SU-DHL-6 (cell line): ENCODE measurements at regions not wholly inside any gene's neighbourhood (a gene's known extent, or its start where the extent isn't known, plus 50 kb on each side); places are given as distances from the start of the nearest gene placed in this dataset.

Experiments
- H2AFZ ChIP-seq: fragments of 200-600 bp; sonication (generic); 2 replicates; pipeline ENCODE4 v1.6.1; 2014; ENCODE audit warnings: low read depth, mild to moderate bottlenecking, moderate library complexity, mixed read lengths, antibody characterized with exemption, low read length; ENCODE audit not compliant: severe bottlenecking
- H3F3A ChIP-seq: fragments of 200-600 bp; shearing (Covaris generic); 2 replicates; pipeline ENCODE4 v1.6.0; 2016; ENCODE audit warnings: antibody characterized with exemption, mild to moderate bottlenecking; ENCODE audit not compliant: insufficient read depth
- H3K27ac ChIP-seq: fragments of 200-600 bp; sonication (generic); 2 replicates; pipeline ENCODE4 v1.5.1; 2016; ENCODE audit warnings: low read depth, mild to moderate bottlenecking, low read length, moderate library complexity, mixed read lengths
- H3K27me3 ChIP-seq: fragments of 200-600 bp; sonication (generic), shearing (Covaris generic); 2 replicates; pipeline ENCODE4 v1.6.0; 2014; ENCODE audit warnings: mild to moderate bottlenecking, low read length
- H3K36me3 ChIP-seq: fragments of 200-600 bp; sonication (generic); 2 replicates; pipeline ENCODE4 v1.6.1; 2014; ENCODE audit warnings: mild to moderate bottlenecking, low read length, mixed read lengths
- H3K4me2 ChIP-seq: fragments of 300-600, 200-600 bp; shearing (Covaris generic), sonication (generic); 2 replicates; pipeline ENCODE4 v1.6.0; 2014; ENCODE audit warnings: low read length, low read depth, mild to moderate bottlenecking; ENCODE audit not compliant: poor library complexity, severe bottlenecking
- H3K4me3 ChIP-seq: fragments of 200-600 bp; sonication (generic); 2 replicates; pipeline ENCODE4 v1.5.1; 2014; ENCODE audit warnings: antibody characterized with exemption, low read length, mild to moderate bottlenecking, mixed read lengths; ENCODE audit not compliant: insufficient read depth, poor library complexity, severe bottlenecking
- H3K79me2 ChIP-seq: fragments of 200-600 bp; sonication (generic); 2 replicates; pipeline ENCODE4 v1.6.1; 2014; ENCODE audit warnings: mild to moderate bottlenecking, low read length, moderate library complexity; ENCODE audit not compliant: insufficient read depth
- H3K9ac ChIP-seq: fragments of 200-600 bp; sonication (generic); 2 replicates; pipeline ENCODE4 v1.7.0; 2014; ENCODE audit warnings: mild to moderate bottlenecking, low read length
- H3K9me2 ChIP-seq: fragments of 200-600 bp; sonication (generic); replicated peaks from 2 replicates; pipeline ENCODE4 v1.6.1; 2014; ENCODE audit warnings: low read length; ENCODE audit not compliant: insufficient read depth
- H3K9me3 ChIP-seq: fragments of 200-600 bp; sonication (generic); 2 replicates; pipeline ENCODE4 v1.6.1; 2014; ENCODE audit warnings: low read length, mixed read lengths; ENCODE audit not compliant: insufficient read depth
- H4K20me1 ChIP-seq: fragments of 200-600 bp; sonication (generic); 2 replicates; pipeline ENCODE4 v1.6.1; 2014; ENCODE audit warnings: low read depth, mild to moderate bottlenecking, antibody characterized with exemption, low read length, moderate library complexity, mixed read lengths
- EZH2phosphoT487 ChIP-seq: fragments of 200-600 bp; sonication (generic), shearing (Covaris generic); conservative IDR thresholded peaks from 2 replicates; pipeline ENCODE4 v1.6.1; 2018; ENCODE audit warnings: mild to moderate bottlenecking, antibody characterized with exemption, low read length, moderate library complexity, mixed read lengths
- TF ChIP-seq, protein P1 (sequence below): fragments of 200-600 bp; sonication (generic); IDR thresholded peaks from one replicate; pipeline ENCODE4 v1.5.1; 2017; ENCODE audit warnings: antibody characterized with exemption, mild to moderate bottlenecking, low read length, moderate library complexity; ENCODE audit not compliant: insufficient read depth, poor library complexity, severe bottlenecking

DNA sequence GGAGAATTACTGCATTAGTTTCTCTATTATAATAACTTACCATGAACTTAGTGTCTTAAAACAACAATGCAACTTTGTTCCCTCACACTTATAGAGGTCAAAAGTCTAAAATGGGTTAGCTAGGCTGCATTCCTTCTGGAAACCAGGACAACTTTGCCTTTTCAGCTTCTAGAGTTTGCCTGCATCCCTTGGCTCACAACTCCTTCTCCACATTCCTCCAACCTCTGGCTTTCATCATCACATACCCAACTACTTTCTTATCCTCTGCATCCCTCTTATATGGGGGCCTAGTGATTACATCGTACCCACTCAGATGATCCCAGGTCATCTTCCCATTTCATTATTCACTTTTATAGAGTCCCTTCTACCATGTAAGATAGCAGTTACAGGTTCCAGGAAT lies 251.1 kb downstream of the C12orf50 start:
- Histone ChIP-seq H3K9me2 (no peaks in the 10 kb centered on the region), H3F3A (no peaks in the 10 kb centered on the region), H3K27ac (no peak overlapping the region), H3K79me2 (no peaks in the 10 kb centered on the region), H3K36me3 (no peaks in the 10 kb centered on the region), H3K9ac (no peak overlapping the region), H3K4me3 (no peak overlapping the region), H3K4me2 (no peak overlapping the region), H2AFZ (no peak overlapping the region), H3K9me3 (no peaks in the 10 kb centered on the region), H3K27me3 (no peaks in the 10 kb centered on the region), H4K20me1 (no peaks in the 10 kb centered on the region)
- no peak for TF ChIP-seq EZH2phosphoT487
- TF ChIP-seq, protein P1, sequence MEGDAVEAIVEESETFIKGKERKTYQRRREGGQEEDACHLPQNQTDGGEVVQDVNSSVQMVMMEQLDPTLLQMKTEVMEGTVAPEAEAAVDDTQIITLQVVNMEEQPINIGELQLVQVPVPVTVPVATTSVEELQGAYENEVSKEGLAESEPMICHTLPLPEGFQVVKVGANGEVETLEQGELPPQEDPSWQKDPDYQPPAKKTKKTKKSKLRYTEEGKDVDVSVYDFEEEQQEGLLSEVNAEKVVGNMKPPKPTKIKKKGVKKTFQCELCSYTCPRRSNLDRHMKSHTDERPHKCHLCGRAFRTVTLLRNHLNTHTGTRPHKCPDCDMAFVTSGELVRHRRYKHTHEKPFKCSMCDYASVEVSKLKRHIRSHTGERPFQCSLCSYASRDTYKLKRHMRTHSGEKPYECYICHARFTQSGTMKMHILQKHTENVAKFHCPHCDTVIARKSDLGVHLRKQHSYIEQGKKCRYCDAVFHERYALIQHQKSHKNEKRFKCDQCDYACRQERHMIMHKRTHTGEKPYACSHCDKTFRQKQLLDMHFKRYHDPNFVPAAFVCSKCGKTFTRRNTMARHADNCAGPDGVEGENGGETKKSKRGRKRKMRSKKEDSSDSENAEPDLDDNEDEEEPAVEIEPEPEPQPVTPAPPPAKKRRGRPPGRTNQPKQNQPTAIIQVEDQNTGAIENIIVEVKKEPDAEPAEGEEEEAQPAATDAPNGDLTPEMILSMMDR, result no peak

- no peaks in the 10 kb centered on the region for H3K79me2 ChIP-seq
- no peaks in the 10 kb centered on the region for H3K27me3 ChIP-seq
- no peaks in the 10 kb centered on the region for H3K9me3 ChIP-seq
- H3K4me3 ChIP-seq, result no peak overlapping the region
- no peaks in the 10 kb centered on the region for H3K9me2 ChIP-seq
- no peak overlapping the region for H3K4me2 ChIP-seq
- no peak overlapping the region for H2AFZ ChIP-seq
- H3K36me3 ChIP-seq, result no peaks in the 10 kb centered on the region
- H3F3A ChIP-seq, result no peaks in the 10 kb centered on the region
- H4K20me1 ChIP-seq, result no peaks in the 10 kb centered on the region
- H3K27ac ChIP-seq, result no peak overlapping the region
- no peak overlapping the region for H3K9ac ChIP-seq
- no peak for TF ChIP-seq EZH2phosphoT487
- TF ChIP-seq, protein P1, result no peak
Measured at GRCh38 chr12:87775784-87776183, 253.4 kb downstream of the C12orf50 start.

GRCh38 chr12:87775051-87775450 lies 254.2 kb downstream of the C12orf50 start:
- no peak for TF ChIP-seq EZH2phosphoT487
- TF ChIP-seq, protein P1, result no peak
- Histone ChIP-seq H3K9me2 (no peaks in the 10 kb centered on the region), H3F3A (no peaks in the 10 kb centered on the region), H3K9me3 (no peaks in the 10 kb centered on the region), H3K4me3 (no peak overlapping the region), H3K27ac (no peak overlapping the region), H3K4me2 (no peak overlapping the region), H4K20me1 (no peaks in the 10 kb centered on the region), H3K27me3 (no peaks in the 10 kb centered on the region), H3K79me2 (no peaks in the 10 kb centered on the region), H3K36me3 (no peaks in the 10 kb centered on the region), H3K9ac (no peak overlapping the region), H2AFZ (no peak overlapping the region)
